Neuron (in vitro differentiated cells): ENCODE measurements at regions not wholly inside any gene's neighbourhood (a gene's known extent, or its start where the extent isn't known, plus 50 kb on each side); places are given as distances from the start of the nearest gene placed in this dataset.

Source experiments
- H2AFZ ChIP-seq: one replicate; pipeline ENCODE4 v1.6.1; 2013; ENCODE audit warnings: low read depth, mild to moderate bottlenecking, inconsistent platforms, low read length, moderate library complexity
- H3K27me3 ChIP-seq: one replicate; pipeline ENCODE4 v1.6.1; 2013; ENCODE audit warnings: low read length; ENCODE audit not compliant: insufficient read depth
- H3K36me3 ChIP-seq: one replicate; pipeline ENCODE4 v1.6.1; 2013; ENCODE audit warnings: low read length; ENCODE audit not compliant: insufficient read depth
- H3K4me1 ChIP-seq: one replicate; pipeline ENCODE4 v1.6.1; 2013; ENCODE audit warnings: low read length; ENCODE audit not compliant: insufficient read depth
- H3K4me3 ChIP-seq: 2 replicates; pipeline ENCODE4 v1.5.1; 2013; ENCODE audit warnings: mild to moderate bottlenecking, low read length, moderate library complexity
- H3K9me3 ChIP-seq: one replicate; pipeline ENCODE4 v1.6.1; 2013; ENCODE audit warnings: low read length

DNA sequence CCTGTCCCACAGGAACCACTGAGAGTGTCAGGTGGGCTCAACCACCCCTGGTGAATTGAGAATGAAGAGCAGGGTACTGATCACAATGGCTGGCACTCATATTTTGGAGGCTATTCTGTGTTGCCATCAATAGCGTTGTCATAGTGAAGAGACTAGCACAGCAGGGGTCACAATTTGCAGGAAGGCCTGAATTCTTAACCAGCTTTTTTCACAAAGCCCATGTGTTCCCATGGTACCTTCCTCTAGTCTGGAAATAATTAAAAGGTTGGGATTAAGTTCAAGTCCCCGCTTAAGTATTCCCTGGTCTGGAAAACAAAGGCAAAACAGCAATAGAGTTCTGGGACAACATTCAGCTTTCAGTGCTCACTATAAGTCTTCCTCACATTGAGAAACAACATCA is 1051.7 kb downstream of the C4orf33 start:
- no peaks in the 10 kb centered on the region for H3K27me3 ChIP-seq
- peaks cover 28% of the 10 kb centered on the region for H3K4me1 ChIP-seq
- H3K9me3 ChIP-seq, result no peaks in the 10 kb centered on the region
- H2AFZ ChIP-seq, result peak overlapping the region; percentile 49
- H3K36me3 ChIP-seq, result no peaks in the 10 kb centered on the region
- H3K4me3 ChIP-seq, result no peak overlapping the region

DNA sequence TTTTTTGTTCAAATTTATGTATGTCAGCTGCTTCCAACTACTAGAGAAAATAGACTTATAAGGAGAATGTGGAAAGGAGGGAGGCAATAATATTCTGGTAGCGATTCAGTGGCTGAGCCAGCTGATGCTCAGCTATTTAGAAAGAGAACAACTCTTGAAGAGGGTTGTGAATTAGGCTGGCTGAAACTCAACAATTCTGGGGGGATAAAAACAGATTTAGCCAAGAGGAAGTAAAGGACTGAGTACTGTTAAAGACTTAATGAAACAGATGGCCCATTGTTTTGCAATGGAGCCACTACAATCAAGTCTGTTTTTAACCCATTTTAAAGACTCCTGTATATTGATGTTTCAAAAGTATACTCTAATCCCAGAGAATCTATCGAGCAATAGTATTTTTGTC is 1058.9 kb downstream of the C4orf33 start:
- Histone ChIP-seq H2AFZ (no peak overlapping the region), H3K4me3 (no peak overlapping the region), H3K9me3 (no peaks in the 10 kb centered on the region), H3K27me3 (no peaks in the 10 kb centered on the region), H3K4me1 (no peaks in the 10 kb centered on the region), H3K36me3 (no peaks in the 10 kb centered on the region)

DNA sequence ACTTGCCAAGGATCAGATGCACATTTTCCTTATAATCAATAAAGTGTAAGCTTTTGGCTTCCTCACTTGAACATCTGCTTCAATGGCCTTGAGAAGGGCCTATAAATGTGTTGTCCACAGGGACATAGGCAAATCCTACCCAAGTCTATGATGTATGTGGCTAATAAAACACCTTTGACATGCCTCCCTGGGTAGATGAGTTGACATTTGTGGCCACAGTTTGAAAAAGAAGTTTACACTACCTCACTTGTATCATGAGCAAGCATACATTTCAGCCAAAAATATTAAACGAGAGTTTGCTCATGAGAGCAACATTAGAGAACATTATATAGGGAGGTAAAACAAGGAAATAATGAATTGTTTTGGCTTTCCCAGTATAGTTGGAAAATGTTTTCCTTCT is 1067.7 kb downstream of the C4orf33 start:
- no peaks in the 10 kb centered on the region for H3K36me3 ChIP-seq
- no peak overlapping the region for H3K4me3 ChIP-seq
- H2AFZ ChIP-seq, result no peak overlapping the region
- H3K27me3 ChIP-seq, result no peaks in the 10 kb centered on the region
- H3K4me1 ChIP-seq, result no peaks in the 10 kb centered on the region
- H3K9me3 ChIP-seq, result no peaks in the 10 kb centered on the region

DNA sequence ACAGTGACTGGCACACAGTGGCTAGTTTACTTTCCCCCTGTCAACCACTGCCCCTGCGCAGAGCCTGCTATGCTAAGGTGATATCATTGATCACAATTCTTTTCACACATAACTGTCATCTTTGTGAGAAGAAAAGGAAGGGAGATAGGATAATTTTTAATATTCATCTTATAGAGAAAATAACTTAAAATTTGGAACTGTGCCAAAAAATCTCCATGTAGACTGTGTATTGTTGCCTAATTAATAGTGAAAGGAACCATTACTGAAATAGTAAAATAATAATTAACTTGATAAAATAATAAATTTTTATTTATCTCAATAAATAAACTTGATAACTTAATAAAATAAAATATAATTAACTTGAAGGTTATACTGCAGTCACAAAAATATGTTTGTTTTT is 1069.4 kb downstream of the C4orf33 start:
- H3K36me3 ChIP-seq, result no peaks in the 10 kb centered on the region
- no peaks in the 10 kb centered on the region for H3K27me3 ChIP-seq
- H2AFZ ChIP-seq, result no peak overlapping the region
- H3K4me3 ChIP-seq, result no peak overlapping the region
- H3K9me3 ChIP-seq, result no peaks in the 10 kb centered on the region
- no peaks in the 10 kb centered on the region for H3K4me1 ChIP-seq

DNA sequence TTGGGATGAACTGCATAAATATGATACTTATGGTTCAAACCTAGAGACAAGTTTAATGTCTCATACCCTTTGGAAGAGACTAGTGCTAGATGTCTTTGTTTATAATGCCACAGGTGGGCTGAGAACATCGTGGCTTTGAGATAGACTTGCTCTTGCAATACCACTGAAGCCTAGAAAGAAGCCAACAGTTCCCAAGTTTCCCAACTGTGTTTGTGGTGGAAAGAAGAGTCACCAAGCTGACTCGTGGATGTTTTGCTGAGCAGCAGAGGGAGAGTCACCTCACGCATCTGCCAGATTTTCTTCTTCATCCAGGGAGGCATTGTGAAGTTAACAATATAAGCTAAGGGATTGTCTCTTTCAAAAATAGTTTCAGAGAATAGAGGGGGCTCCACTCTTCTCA is 1076.2 kb downstream of the C4orf33 start:
- no peaks in the 10 kb centered on the region for H3K27me3 ChIP-seq
- H3K4me3 ChIP-seq, result no peak overlapping the region
- H3K9me3 ChIP-seq, result no peaks in the 10 kb centered on the region
- no peaks in the 10 kb centered on the region for H3K36me3 ChIP-seq
- H3K4me1 ChIP-seq, result no peaks in the 10 kb centered on the region
- no peak overlapping the region for H2AFZ ChIP-seq

DNA sequence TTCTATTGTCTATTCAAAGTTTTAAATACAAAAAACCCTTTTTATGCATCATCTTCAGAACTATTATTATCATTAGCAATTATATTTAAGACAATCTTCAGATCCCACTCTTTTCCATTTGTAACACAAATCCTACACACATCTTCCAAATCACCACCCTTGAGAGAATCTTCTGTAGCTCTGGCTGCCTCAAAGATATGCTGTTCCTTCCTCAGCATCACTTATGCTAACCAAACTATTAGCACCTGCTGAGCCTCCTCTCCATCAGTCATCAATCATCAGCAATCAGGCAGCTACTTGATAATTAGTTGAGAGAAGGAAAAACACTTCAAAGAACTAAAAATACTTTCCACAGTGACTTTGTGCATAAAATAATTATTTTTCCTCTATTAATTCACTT is 1082.2 kb downstream of the C4orf33 start:
- Histone ChIP-seq H3K27me3 (no peaks in the 10 kb centered on the region), H2AFZ (no peak overlapping the region), H3K36me3 (no peaks in the 10 kb centered on the region), H3K9me3 (no peaks in the 10 kb centered on the region), H3K4me3 (no peak overlapping the region), H3K4me1 (peaks cover 12% of the 10 kb centered on the region)

DNA sequence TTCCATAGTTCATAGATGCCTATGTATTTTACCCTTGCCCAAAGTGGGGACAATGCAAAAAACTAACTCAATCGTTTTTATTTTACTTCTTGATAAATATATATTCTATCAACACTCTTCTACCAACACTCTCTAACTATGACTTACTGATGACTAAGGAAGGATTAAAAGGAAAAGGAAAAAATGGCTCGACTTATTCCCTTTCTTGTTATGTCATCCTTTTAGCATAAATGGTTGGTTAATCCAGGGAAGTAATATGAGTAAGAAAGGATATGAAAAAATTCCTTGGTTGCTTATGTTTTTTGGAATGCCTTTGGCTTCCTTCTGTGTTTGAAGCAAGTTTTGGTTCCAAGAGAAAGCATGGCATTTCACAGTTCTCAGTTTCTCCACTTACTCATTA is 1087.1 kb downstream of the C4orf33 start:
- H3K27me3 ChIP-seq, result no peaks in the 10 kb centered on the region
- peaks cover 12% of the 10 kb centered on the region for H3K4me1 ChIP-seq
- H3K9me3 ChIP-seq, result no peaks in the 10 kb centered on the region
- no peaks in the 10 kb centered on the region for H3K36me3 ChIP-seq
- H2AFZ ChIP-seq, result no peak overlapping the region
- no peak overlapping the region for H3K4me3 ChIP-seq

DNA sequence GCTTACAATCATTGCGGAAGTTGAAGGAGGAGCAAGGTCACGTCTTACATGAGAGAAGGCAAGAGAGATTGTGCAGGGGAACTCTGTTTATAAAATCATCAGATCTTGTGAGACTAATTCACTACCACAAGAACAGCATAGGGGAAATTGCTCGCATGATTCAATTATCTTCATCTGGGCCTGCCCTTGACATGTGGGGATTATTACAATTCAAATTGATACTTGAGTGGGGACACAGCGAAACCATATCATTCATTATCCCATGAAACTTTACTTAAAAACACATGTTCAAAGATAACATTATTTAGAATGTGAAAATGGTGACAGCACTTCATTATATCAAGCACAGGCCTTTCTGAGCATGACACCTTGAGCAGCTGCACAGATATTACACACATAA is 1087.8 kb downstream of the C4orf33 start:
- Histone ChIP-seq H3K4me3 (no peak overlapping the region), H3K27me3 (no peaks in the 10 kb centered on the region), H3K9me3 (no peaks in the 10 kb centered on the region), H2AFZ (no peak overlapping the region), H3K4me1 (peaks cover 12% of the 10 kb centered on the region), H3K36me3 (no peaks in the 10 kb centered on the region)

DNA sequence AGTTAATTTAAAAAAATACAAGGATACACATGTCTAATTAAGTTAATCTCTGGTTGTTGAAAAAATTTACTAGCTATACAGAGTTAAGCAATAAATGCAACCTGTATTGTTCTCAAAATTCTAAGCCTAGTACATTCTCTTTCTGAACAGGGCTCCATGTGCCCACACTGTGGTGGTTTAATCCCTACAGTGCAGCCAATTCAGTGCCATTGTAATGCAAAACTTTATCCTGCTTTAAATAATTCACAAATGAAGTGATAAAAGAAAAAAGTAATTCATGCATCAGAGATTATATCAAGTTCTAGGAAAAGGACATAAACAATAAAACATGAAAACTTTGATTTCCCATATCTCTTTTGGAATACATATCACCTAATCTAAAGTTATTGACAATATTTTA is 1089.2 kb downstream of the C4orf33 start:
- Histone ChIP-seq H2AFZ (no peak overlapping the region), H3K27me3 (no peaks in the 10 kb centered on the region)

DNA sequence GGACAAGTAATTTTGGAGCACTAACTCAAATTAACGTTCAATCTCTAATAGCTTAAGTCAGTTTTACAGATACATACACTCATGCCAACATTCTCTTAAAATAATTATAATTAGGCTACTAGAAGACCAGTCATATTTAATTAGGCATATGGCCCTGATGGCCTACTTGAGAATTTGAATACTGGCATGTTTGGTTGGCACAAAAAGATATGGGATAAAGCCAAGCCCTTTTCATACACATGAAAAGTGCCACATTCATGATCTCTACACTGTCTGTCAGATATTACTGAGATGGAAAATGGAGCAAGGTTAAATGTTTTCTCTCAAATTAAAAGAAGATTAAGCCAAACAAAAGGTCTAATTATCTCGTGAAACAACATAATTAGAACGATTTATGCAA is 1091.0 kb downstream of the C4orf33 start:
- Histone ChIP-seq H3K27me3 (no peaks in the 10 kb centered on the region), H2AFZ (no peak overlapping the region), H3K4me1 (no peaks in the 10 kb centered on the region), H3K9me3 (no peaks in the 10 kb centered on the region), H3K4me3 (no peak overlapping the region), H3K36me3 (no peaks in the 10 kb centered on the region)

More for the DNA sequence above, 1089.2 kb downstream of the C4orf33 start:
- H3K4me3 ChIP-seq, result no peak overlapping the region
- peaks cover 4% of the 10 kb centered on the region for H3K4me1 ChIP-seq
- no peaks in the 10 kb centered on the region for H3K9me3 ChIP-seq
- no peaks in the 10 kb centered on the region for H3K36me3 ChIP-seq

DNA sequence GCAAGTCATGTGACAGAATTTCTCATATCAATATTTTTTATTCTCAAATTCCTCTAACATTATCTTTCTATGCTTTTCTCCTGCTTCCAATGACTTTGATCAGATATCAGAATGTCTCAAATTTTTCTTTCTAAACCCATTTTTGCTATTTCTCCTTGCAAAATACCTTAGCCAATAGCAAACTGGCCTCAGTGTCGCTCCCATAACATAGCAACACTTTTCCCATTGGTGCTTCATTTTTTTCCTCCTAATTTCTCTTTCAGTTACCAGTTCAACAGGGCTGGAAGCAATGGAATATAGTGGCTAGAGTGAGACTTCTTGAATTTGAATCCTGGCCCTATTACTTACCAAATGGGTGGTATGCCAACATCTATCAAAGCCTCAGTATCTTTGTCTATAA is 1091.6 kb downstream of the C4orf33 start:
- no peaks in the 10 kb centered on the region for H3K36me3 ChIP-seq
- no peak overlapping the region for H3K4me3 ChIP-seq
- H2AFZ ChIP-seq, result no peak overlapping the region
- H3K4me1 ChIP-seq, result no peaks in the 10 kb centered on the region
- H3K9me3 ChIP-seq, result no peaks in the 10 kb centered on the region
- no peaks in the 10 kb centered on the region for H3K27me3 ChIP-seq

DNA sequence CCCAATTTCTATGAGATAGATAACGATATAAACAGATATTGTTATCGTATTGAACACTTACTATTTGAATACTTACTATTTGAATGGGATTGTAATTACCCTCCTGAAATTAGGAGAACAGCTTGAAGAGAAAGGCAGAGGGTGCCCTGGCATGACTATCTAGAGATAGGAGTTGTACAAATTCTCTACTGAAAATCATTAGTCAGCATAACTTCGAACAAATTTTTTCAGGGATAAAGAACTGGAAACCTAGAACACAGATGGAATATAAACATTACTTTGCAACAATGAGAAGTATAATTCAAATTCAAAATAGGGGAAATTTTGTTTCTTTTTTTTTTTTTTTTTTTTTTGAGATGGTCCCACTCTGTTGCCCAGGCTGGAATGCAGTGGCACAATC is 1096.8 kb downstream of the C4orf33 start:
- no peak overlapping the region for H3K4me3 ChIP-seq
- H3K9me3 ChIP-seq, result no peaks in the 10 kb centered on the region
- H2AFZ ChIP-seq, result no peak overlapping the region
- no peaks in the 10 kb centered on the region for H3K4me1 ChIP-seq
- no peaks in the 10 kb centered on the region for H3K27me3 ChIP-seq
- H3K36me3 ChIP-seq, result no peaks in the 10 kb centered on the region

DNA sequence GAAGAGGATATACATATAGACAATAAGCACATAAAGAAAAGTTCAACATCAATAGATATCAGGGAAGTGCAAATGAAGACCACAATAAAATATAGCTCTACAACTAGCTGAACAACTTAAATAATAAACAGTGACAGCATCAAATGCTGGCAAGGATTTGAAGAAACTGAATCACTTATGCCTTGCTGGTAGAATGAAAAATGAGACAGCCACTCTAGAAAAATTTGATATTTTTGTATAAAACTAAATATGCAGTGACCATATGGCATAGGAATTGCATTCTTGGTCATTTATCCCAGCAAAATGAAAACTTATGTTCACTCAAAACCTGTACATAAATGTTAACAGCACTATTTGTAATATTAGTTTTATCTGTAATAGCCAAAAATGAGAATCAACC is 1102.0 kb downstream of the C4orf33 start:
- no peaks in the 10 kb centered on the region for H3K27me3 ChIP-seq
- no peak overlapping the region for H2AFZ ChIP-seq
- H3K4me1 ChIP-seq, result no peaks in the 10 kb centered on the region
- peaks cover 11% of the 10 kb centered on the region for H3K9me3 ChIP-seq
- H3K36me3 ChIP-seq, result no peaks in the 10 kb centered on the region
- no peak overlapping the region for H3K4me3 ChIP-seq

DNA sequence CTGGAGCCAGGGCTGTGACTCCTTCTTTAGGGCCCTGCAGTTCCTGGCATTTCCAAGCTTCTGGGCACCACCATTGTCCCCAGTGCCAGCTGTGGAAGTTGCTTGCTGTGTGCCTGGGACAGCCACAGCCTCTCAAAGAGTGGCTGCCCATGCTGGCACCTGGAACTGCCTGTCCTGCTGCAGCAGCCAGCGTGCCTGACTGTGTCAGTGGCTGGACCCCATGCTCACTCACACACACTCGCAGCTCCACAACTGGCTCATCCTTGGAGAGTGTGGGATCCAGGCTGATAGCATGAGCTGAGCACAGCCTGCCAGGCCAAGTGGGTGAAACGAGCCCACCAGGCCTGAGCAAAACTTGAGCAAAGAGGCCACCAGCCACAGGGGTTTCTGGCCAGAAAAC is 1107.6 kb downstream of the C4orf33 start:
- H3K9me3 ChIP-seq, result peaks cover 15% of the 10 kb centered on the region
- H3K36me3 ChIP-seq, result no peaks in the 10 kb centered on the region
- H3K27me3 ChIP-seq, result no peaks in the 10 kb centered on the region
- H2AFZ ChIP-seq, result no peak overlapping the region
- H3K4me1 ChIP-seq, result no peaks in the 10 kb centered on the region
- H3K4me3 ChIP-seq, result no peak overlapping the region
